HepG2 (cell line): ENCODE measurements at regions not wholly inside any gene's neighbourhood (a gene's known extent, or its start where the extent isn't known, plus 50 kb on each side); places are given as distances from the start of the nearest gene placed in this dataset.

Experiments used
- ATAC-seq: fragments of 200-7000 bp; cut with Tn5 transposase; 3 replicates; pipeline ENCODE4 v1.9.1; 2020; ENCODE audit warnings: mild to moderate bottlenecking, moderate library complexity
- BruUV-seq: library from RNA; stranded (reverse); fragments of 400-500 nt; replicated peaks from 2 replicates; lab custom pipeline; 2021; lab: Mats Ljungman, UMichigan
- CTCF ChIA-PET: fragments of 300-600 bp; formaldehyde crosslinking; extraction: SDS; loops from one replicate; lab custom pipeline; 2021; ENCODE audit warnings: low total read pairs, inconsistent platforms, low intra/inter-chr PET ratio; lab: Yijun Ruan, JAX
- POLR2A ChIA-PET: fragments of 350-600 bp; sonication (Branson Sonifier 250); formaldehyde crosslinking; loops from one replicate; lab custom pipeline; 2020; ENCODE audit warnings: antibody characterized with exemption, inconsistent platforms; lab: Yijun Ruan, JAX
- DNase-seq: peaks from one replicate; pipeline ENCODE4 v3.0.0-alpha.2; 2015; ENCODE audit warnings: low spot score
- FAIRE-seq: peaks from 3 replicates; lab custom pipeline; 2011; peaks lifted over from hg19 to GRCh38; lab: Jason Lieb, UNC
- H2AFZ ChIP-seq: one replicate; pipeline ENCODE4 v1.6.1; 2011; ENCODE audit warnings: low read length, inconsistent platforms
- H3K27ac ChIP-seq: fragments of 300-600 bp; 3 replicates; pipeline ENCODE4 v1.8.0; 2011; ENCODE audit warnings: mixed run types, mild to moderate bottlenecking, mixed read lengths, low read length, inconsistent platforms; ENCODE audit not compliant: insufficient read depth; ENCODE audit errors: extremely low read length
- H3K27me3 ChIP-seq, 2 experiments: fragments of 200-600 bp in 1 of 2; 2 replicates in 1 of 2; 3 replicates in 1 of 2; pipeline versions ENCODE4 v1.6.0 to v1.8.0; 2011; ENCODE audit warnings: low read length in 2 of 2, mild to moderate bottlenecking in 2 of 2, moderate library complexity in 2 of 2, inconsistent platforms in 1 of 2; ENCODE audit not compliant: insufficient read depth in 2 of 2, control insufficient read depth in 1 of 2
- H3K36me3 ChIP-seq, 2 experiments: fragments of 200-600 bp in 1 of 2; replicated peaks in 1 of 2; 2 replicates in 1 of 2; 3 replicates in 1 of 2; pipeline versions ENCODE4 v1.5.1 to v1.8.0; 2011; ENCODE audit warnings: low read length in 2 of 2, inconsistent platforms in 1 of 2; ENCODE audit not compliant: insufficient read depth in 2 of 2, control insufficient read depth in 1 of 2
- H3K4me1 ChIP-seq: 2 replicates; pipeline ENCODE4 v1.5.1; 2012; ENCODE audit warnings: low read length, inconsistent platforms; ENCODE audit not compliant: insufficient read depth
- H3K4me2 ChIP-seq: 2 replicates; pipeline ENCODE4 v1.6.0; 2011; ENCODE audit warnings: low read depth, low read length, inconsistent platforms
- H3K4me3 ChIP-seq, 3 experiments: fragments of 200-600 bp in 1 of 3; sonication (generic), shearing (Covaris generic) in 1 of 3; replicated peaks in 1 of 3; 2 replicates each; pipeline ENCODE4 v1.5.1; 2011 to 2016; ENCODE audit warnings: low read length in 3 of 3, inconsistent platforms in 2 of 3, low read depth in 2 of 3, mild to moderate bottlenecking in 2 of 3, control low read depth in 1 of 3, mixed read lengths in 1 of 3; ENCODE audit not compliant: insufficient read depth in 1 of 3
- H3K79me2 ChIP-seq: one replicate; pipeline ENCODE4 v1.6.1; 2011; ENCODE audit warnings: low read length, inconsistent platforms; ENCODE audit not compliant: insufficient read depth
- H3K9ac ChIP-seq: 2 replicates; pipeline ENCODE4 v1.6.0; 2011; ENCODE audit warnings: mild to moderate bottlenecking, low read depth, low read length, inconsistent platforms; ENCODE audit not compliant: insufficient read depth
- H3K9me3 ChIP-seq: 2 replicates; pipeline ENCODE4 v1.5.1; 2012; ENCODE audit warnings: mild to moderate bottlenecking, low read length
- H4K20me1 ChIP-seq: 2 replicates; pipeline ENCODE4 v1.6.0; 2011; ENCODE audit warnings: inconsistent platforms, mild to moderate bottlenecking, low read length, moderate library complexity; ENCODE audit not compliant: insufficient read depth
- EZH2 ChIP-seq: conservative IDR thresholded peaks from 2 replicates; pipeline ENCODE4 v1.6.1; 2012; ENCODE audit warnings: mild to moderate bottlenecking, low read depth, low read length, moderate library complexity
- FOXK1 ChIP-seq: sonication (generic); formaldehyde crosslinking; IDR thresholded peaks from 2 replicates; pipeline ENCODE4 v1.4.0; 2020; ENCODE audit warnings: low read depth, missing genetic modification reagents, borderline replicate concordance
- POLR2A ChIP-seq, 2 experiments: IDR thresholded peaks; 2 replicates each; pipeline ENCODE4 v1.6.1; 2011; ENCODE audit warnings: low read depth in 2 of 2, low read length in 2 of 2, mild to moderate bottlenecking in 1 of 2, moderate library complexity in 1 of 2; ENCODE audit not compliant: insufficient read depth in 1 of 2
- SP2 ChIP-seq: sonication (generic); formaldehyde crosslinking; IDR thresholded peaks from 2 replicates; pipeline ENCODE4 v1.5.1; 2020; ENCODE audit warnings: mild to moderate bottlenecking, missing genetic modification reagents
- TCF12 ChIP-seq, 2 experiments: fragments of 450-650 bp in 1 of 2; sonication (generic) in 1 of 2; formaldehyde crosslinking in 1 of 2; IDR thresholded peaks; 2 replicates each; pipeline versions ENCODE4 v1.6.1 to v1.8.0; 2017 to 2022; ENCODE audit warnings: antibody characterized with exemption in 1 of 2, mild to moderate bottlenecking in 1 of 2, missing genetic modification reagents in 1 of 2, moderate library complexity in 1 of 2
- ZNF160 ChIP-seq: sonication (generic); formaldehyde crosslinking; IDR thresholded peaks from 2 replicates; pipeline ENCODE4 v1.8.0; 2022; ENCODE audit warnings: mild to moderate bottlenecking, inconsistent platforms, missing genetic modification reagents
- WGBS: methylation state at CpG from one replicate; pipeline ENCODE4 v1.1.6; 2017; ENCODE audit warnings: low lambda C conversion rate; 5-methylcytosine and 5-hydroxymethylcytosine counted together
- in situ Hi-C: cut with HindIII; loops from 2 replicates; pipeline ENCODE4 v1.10.0; 2017; ENCODE audit warnings: low pct_unique_long_range_greater_than_20kb; ENCODE audit not compliant: extremely low pct_ligation_motif_present
- intact Hi-C: fragments of 100-400 bp; cut with micrococcal nuclease; formaldehyde crosslinking; loops from one replicate; pipeline ENCODE4 v1.10.0; 2022; ENCODE audit not compliant: unreplicated experiment
- TF ChIP-seq, protein P1 (sequence below): sonication (generic); formaldehyde crosslinking; IDR thresholded peaks from 2 replicates; pipeline ENCODE4 v1.8.0; 2022; ENCODE audit warnings: missing genetic modification reagents, low read depth, mild to moderate bottlenecking, borderline replicate concordance
- TF ChIP-seq, protein P2 (sequence below): sonication (generic); formaldehyde crosslinking; IDR thresholded peaks from 2 replicates; pipeline ENCODE4; 2020; ENCODE audit warnings: missing genetic modification reagents, mild to moderate bottlenecking, borderline replicate concordance
- TF ChIP-seq, protein P3 (sequence below): sonication (generic); formaldehyde crosslinking; IDR thresholded peaks from 2 replicates; pipeline ENCODE4 v1.8.1; 2023; ENCODE audit warnings: mild to moderate bottlenecking, missing genetic modification reagents, borderline replicate concordance
- TF ChIP-seq, protein P4 (sequence below): sonication (generic); formaldehyde crosslinking; IDR thresholded peaks from 2 replicates; pipeline ENCODE4 v1.4.0; 2020; ENCODE audit warnings: missing genetic modification reagents, mild to moderate bottlenecking, borderline replicate concordance
- TF ChIP-seq, protein P5 (sequence below): sonication (generic); formaldehyde crosslinking; IDR thresholded peaks from 2 replicates; pipeline ENCODE4 v1.8.0; 2022; ENCODE audit warnings: mild to moderate bottlenecking, missing genetic modification reagents, moderate library complexity

DNA sequence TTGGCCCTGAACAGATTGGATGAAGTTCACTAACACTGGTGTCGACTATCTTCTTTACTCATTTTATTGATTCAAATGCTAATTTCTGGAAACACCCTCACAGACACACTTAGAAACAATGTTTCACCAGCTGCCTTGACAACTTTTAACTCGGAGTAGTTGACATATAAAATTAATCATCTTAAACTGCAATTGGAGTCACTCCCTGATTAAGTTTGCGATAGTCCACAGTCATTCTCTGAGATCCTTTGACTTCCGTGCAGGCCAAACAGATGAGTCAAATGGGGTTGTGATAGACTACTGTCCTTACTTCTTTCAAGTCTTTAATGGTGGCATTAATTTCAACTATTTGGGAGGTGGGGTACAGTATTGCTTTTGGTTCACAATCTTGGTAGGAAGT is 114.4 kb upstream of the PCSK1 start:
- ATAC-seq (no peak), FAIRE-seq (no peak), DNase-seq (no peak)
- ChIA-PET CTCF (no interaction called here), POLR2A (no interaction called here)
- Histone ChIP-seq H3K79me2 (no peaks in the 10 kb centered on the region), H3K4me2 (no peak overlapping the region), H3K9me3 (no peaks in the 10 kb centered on the region), H3K36me3 (no peaks in the 10 kb centered on the region), H3K27me3 (no peaks in the 10 kb centered on the region), H2AFZ (no peak overlapping the region), H3K4me3 (no peak overlapping the region), H3K9ac (no peak overlapping the region), H4K20me1 (no peaks in the 10 kb centered on the region), H3K27ac (no peak overlapping the region), H3K4me1 (no peaks in the 10 kb centered on the region)
- BruUV-seq, result no TSS peak
- 21% methylated on average over 4 of the region's 4 CpGs for WGBS
- TF ChIP-seq, protein P1, sequence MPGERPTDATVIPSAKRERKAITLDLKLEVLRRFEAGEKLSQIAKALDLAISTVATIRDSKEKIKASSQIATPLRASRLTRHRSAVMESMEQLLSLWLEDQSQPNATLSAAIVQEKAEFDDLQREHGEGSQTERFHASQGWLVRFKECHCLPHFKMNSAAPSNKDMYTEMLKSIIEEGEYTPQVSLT, result no peak
- TF ChIP-seq, protein P2, sequence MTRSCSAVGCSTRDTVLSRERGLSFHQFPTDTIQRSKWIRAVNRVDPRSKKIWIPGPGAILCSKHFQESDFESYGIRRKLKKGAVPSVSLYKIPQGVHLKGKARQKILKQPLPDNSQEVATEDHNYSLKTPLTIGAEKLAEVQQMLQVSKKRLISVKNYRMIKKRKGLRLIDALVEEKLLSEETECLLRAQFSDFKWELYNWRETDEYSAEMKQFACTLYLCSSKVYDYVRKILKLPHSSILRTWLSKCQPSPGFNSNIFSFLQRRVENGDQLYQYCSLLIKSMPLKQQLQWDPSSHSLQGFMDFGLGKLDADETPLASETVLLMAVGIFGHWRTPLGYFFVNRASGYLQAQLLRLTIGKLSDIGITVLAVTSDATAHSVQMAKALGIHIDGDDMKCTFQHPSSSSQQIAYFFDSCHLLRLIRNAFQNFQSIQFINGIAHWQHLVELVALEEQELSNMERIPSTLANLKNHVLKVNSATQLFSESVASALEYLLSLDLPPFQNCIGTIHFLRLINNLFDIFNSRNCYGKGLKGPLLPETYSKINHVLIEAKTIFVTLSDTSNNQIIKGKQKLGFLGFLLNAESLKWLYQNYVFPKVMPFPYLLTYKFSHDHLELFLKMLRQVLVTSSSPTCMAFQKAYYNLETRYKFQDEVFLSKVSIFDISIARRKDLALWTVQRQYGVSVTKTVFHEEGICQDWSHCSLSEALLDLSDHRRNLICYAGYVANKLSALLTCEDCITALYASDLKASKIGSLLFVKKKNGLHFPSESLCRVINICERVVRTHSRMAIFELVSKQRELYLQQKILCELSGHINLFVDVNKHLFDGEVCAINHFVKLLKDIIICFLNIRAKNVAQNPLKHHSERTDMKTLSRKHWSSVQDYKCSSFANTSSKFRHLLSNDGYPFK (CRISPR knock-in tag), result no peak
- TF ChIP-seq POLR2A (IDR thresholded peaks at IDR 0.05; ENCODE audit: insufficient read depth in 1 of 2, low read depth in 2 of 2, low read length in 2 of 2) (no peak), FOXK1 (CRISPR knock-in tag) (no peak)
- intact Hi-C loops (no loop called here), in situ Hi-C loops (no loop called here)

DNA sequence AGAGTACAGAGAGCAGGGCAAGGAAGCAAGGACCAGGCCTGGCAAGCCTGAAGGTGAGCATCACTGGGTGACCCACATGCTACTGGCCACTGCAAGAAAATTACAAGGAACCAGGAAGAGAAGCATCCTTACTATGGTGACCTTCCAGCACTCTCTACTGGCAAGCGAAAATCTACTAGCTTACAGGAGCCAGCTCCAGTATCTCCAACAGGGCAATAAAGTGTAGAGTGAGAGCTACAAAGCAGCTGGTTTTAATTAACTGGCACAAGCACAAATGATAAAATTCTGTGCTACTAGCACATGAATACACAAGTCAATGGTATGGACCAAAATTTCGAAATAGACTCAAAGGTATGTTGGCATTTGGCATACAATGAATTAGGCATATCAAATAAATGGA is 113.3 kb upstream of the CAST start:
- H3K9me3 ChIP-seq, result no peaks in the 10 kb centered on the region
- no peaks in the 10 kb centered on the region for H4K20me1 ChIP-seq
- ATAC-seq (no peak), FAIRE-seq (no peak), DNase-seq (no peak)
- H3K4me1 ChIP-seq, result no peaks in the 10 kb centered on the region
- no peak overlapping the region for H2AFZ ChIP-seq
- no TSS peak for BruUV-seq
- no peaks in the 10 kb centered on the region for H3K79me2 ChIP-seq
- intact Hi-C loops, result no loop called here
- in situ Hi-C loops, result no loop called here
- POLR2A ChIA-PET, result no interaction called here
- H3K27me3 ChIP-seq, result no peaks in the 10 kb centered on the region
- no peak overlapping the region for H3K4me2 ChIP-seq
- no peak overlapping the region for H3K4me3 ChIP-seq
- H3K36me3 ChIP-seq, result no peaks in the 10 kb centered on the region
- H3K27ac ChIP-seq, result no peak overlapping the region
- WGBS, result 8% methylated on average over 2 of the region's 2 CpGs
- H3K9ac ChIP-seq, result no peak overlapping the region
- CTCF ChIA-PET, result no interaction called here
- TF ChIP-seq, protein P3, sequence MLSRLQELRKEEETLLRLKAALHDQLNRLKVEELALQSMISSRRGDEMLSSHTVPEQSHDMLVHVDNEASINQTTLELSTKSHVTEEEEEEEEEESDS, result no peak
- TF ChIP-seq SP2 (CRISPR knock-in tag) (no peak), EZH2 (no peak), TCF12 (IDR thresholded peaks at IDR 0.05) (no peak), TCF12 (CRISPR knock-in tag; IDR thresholded peaks at IDR 0.05) (no peak), ZNF160 (CRISPR knock-in tag) (no peak)
- TF ChIP-seq, protein P4, sequence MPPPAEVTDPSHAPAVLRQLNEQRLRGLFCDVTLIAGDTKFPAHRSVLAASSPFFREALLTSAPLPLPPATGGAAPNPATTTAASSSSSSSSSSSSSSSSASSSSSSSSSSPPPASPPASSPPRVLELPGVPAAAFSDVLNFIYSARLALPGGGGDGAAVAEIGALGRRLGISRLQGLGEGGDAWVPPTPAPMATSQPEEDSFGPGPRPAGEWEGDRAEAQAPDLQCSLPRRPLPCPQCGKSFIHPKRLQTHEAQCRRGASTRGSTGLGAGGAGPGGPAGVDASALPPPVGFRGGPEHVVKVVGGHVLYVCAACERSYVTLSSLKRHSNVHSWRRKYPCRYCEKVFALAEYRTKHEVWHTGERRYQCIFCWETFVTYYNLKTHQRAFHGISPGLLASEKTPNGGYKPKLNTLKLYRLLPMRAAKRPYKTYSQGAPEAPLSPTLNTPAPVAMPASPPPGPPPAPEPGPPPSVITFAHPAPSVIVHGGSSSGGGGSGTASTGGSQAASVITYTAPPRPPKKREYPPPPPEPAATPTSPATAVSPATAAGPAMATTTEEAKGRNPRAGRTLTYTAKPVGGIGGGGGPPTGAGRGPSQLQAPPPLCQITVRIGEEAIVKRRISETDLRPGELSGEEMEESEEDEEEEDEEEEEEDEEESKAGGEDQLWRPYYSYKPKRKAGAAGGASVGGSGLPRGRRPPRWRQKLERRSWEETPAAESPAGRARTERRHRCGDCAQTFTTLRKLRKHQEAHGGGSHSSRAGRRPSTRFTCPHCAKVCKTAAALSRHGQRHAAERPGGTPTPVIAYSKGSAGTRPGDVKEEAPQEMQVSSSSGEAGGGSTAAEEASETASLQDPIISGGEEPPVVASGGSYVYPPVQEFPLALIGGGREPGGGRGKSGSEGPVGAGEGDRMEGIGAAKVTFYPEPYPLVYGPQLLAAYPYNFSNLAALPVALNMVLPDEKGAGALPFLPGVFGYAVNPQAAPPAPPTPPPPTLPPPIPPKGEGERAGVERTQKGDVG (CRISPR knock-in tag), result no peak
- TF ChIP-seq, protein P5, sequence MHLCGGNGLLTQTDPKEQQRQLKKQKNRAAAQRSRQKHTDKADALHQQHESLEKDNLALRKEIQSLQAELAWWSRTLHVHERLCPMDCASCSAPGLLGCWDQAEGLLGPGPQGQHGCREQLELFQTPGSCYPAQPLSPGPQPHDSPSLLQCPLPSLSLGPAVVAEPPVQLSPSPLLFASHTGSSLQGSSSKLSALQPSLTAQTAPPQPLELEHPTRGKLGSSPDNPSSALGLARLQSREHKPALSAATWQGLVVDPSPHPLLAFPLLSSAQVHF (CRISPR knock-in tag), result no peak
